GM12878 (cell line): ENCODE measurements at regions not wholly inside any gene's neighbourhood (a gene's known extent, or its start where the extent isn't known, plus 50 kb on each side); places are given as distances from the start of the nearest gene placed in this dataset.

Source experiments
- ATAC-seq: fragments of 200-7000 bp; cut with Tn5 transposase; 3 replicates; pipeline ENCODE4 v1.9.1; 2020; ENCODE audit warnings: mild to moderate bottlenecking, moderate library complexity
- BruUV-seq: library from RNA; stranded (reverse); fragments of 400-500 nt; replicated peaks from 2 replicates; lab custom pipeline; 2021; lab: Mats Ljungman, UMichigan
- CTCF ChIA-PET: fragments of 300-600 bp; sonication (Branson Sonifier 250); formaldehyde crosslinking; extraction: SDS; loops from one replicate; lab custom pipeline; 2021; ENCODE audit warnings: inconsistent platforms; lab: Yijun Ruan, JAX
- POLR2A ChIA-PET: fragments of 350-600 bp; formaldehyde crosslinking; extraction: SDS; loops from one replicate; lab custom pipeline; 2021; ENCODE audit warnings: inconsistent platforms; lab: Charles Lee
- RAD21 ChIA-PET: fragments of 300-600 bp; sonication (Branson Sonifier 250); formaldehyde crosslinking; loops from one replicate; lab custom pipeline; 2023; ENCODE audit warnings: antibody characterized with exemption; ENCODE audit not compliant: unreplicated experiment; lab: Charles Lee
- SMC1A ChIA-PET: fragments of 300-600 bp; sonication (Branson Sonifier 250); formaldehyde crosslinking; loops from one replicate; lab custom pipeline; 2023; ENCODE audit not compliant: unreplicated experiment, uncharacterized antibody; lab: Charles Lee
- DNase-seq: peaks from one replicate; pipeline ENCODE4 v3.0.0-alpha.2; 2011; ENCODE audit warnings: low read depth, low spot score
- FAIRE-seq: peaks from 3 replicates; lab custom pipeline; 2011; peaks lifted over from hg19 to GRCh38; lab: Jason Lieb, UNC
- H2AFZ ChIP-seq: 2 replicates; pipeline ENCODE4 v1.6.0; 2011; ENCODE audit warnings: low read depth, low read length, control low read depth; ENCODE audit not compliant: control insufficient read depth
- H3K27ac ChIP-seq: 2 replicates; pipeline ENCODE4 v1.5.1; 2011; ENCODE audit warnings: control low read depth; ENCODE audit not compliant: control insufficient read depth, insufficient read depth
- H3K27me3 ChIP-seq, 2 experiments: replicated peaks in 1 of 2; 2 replicates each; pipeline versions ENCODE4 v1.6.0 to v1.6.1; 2011; ENCODE audit warnings: low read length in 1 of 2; ENCODE audit not compliant: control insufficient read depth in 2 of 2, insufficient read depth in 2 of 2
- H3K36me3 ChIP-seq, 2 experiments: 2 replicates each; pipeline ENCODE4 v1.5.1; 2011; ENCODE audit warnings: low read length in 1 of 2; ENCODE audit not compliant: control insufficient read depth in 2 of 2, insufficient read depth in 2 of 2
- H3K4me1 ChIP-seq: 2 replicates; pipeline ENCODE4 v1.6.1; 2011; ENCODE audit warnings: mild to moderate bottlenecking, low read length, moderate library complexity, mixed read lengths; ENCODE audit not compliant: control insufficient read depth, insufficient read depth
- H3K4me2 ChIP-seq: 2 replicates; pipeline ENCODE4 v1.6.0; 2011; ENCODE audit warnings: control low read depth; ENCODE audit not compliant: control insufficient read depth, insufficient read depth
- H3K4me3 ChIP-seq: fragments of 200-600 bp; sonication (generic); 2 replicates; pipeline ENCODE4 v1.5.1; 2016
- H3K79me2 ChIP-seq: 2 replicates; pipeline ENCODE4 v1.6.0; 2011; ENCODE audit warnings: low read length; ENCODE audit not compliant: control insufficient read depth, insufficient read depth
- H3K9ac ChIP-seq: 2 replicates; pipeline ENCODE4 v1.8.0; 2011; ENCODE audit warnings: low read length, control low read depth, mixed read lengths; ENCODE audit not compliant: control insufficient read depth, insufficient read depth
- H3K9me3 ChIP-seq: replicated peaks from 3 replicates; pipeline ENCODE4 v1.5.1; 2011; ENCODE audit warnings: mild to moderate bottlenecking, low read length; ENCODE audit not compliant: control insufficient read depth, insufficient read depth
- H4K20me1 ChIP-seq: 2 replicates; pipeline ENCODE4 v1.6.0; 2011; ENCODE audit not compliant: control insufficient read depth, insufficient read depth
- GATAD2B ChIP-seq: fragments of 450-650 bp; conservative IDR thresholded peaks from 2 replicates; pipeline ENCODE4 v1.6.1; 2017; ENCODE audit warnings: low read depth, mild to moderate bottlenecking, moderate library complexity
- NFYA ChIP-seq: IDR thresholded peaks from 2 replicates; pipeline ENCODE4 v1.6.1; 2011; ENCODE audit warnings: low read depth, mild to moderate bottlenecking, low read length, improper control_type of control experiment, borderline replicate concordance
- NR2C1 ChIP-seq: fragments of 450-650 bp; IDR thresholded peaks from 2 replicates; pipeline ENCODE4 v1.6.1; 2017; ENCODE audit warnings: antibody characterized with exemption, mild to moderate bottlenecking, moderate library complexity
- NR2F1 ChIP-seq: fragments of 450-650 bp; conservative IDR thresholded peaks from 2 replicates; pipeline ENCODE4 v1.6.1; 2017; ENCODE audit warnings: mild to moderate bottlenecking
- RUNX3 ChIP-seq: IDR thresholded peaks from 2 replicates; pipeline ENCODE4 v1.6.1; 2012; ENCODE audit warnings: low read length, inconsistent platforms
- TCF12 ChIP-seq: IDR thresholded peaks from 2 replicates; pipeline ENCODE4 v1.6.1; 2011; ENCODE audit warnings: low read depth, mild to moderate bottlenecking, low read length
- ZNF384 ChIP-seq: IDR thresholded peaks from 2 replicates; pipeline ENCODE4 v1.6.1; 2012; ENCODE audit warnings: low read depth, mild to moderate bottlenecking, low read length, improper control_type of control experiment, borderline replicate concordance
- WGBS: methylation state at CpG from one replicate; pipeline ENCODE4 v1.1.6; 2016; ENCODE audit warnings: low lambda C conversion rate; ENCODE audit not compliant: insufficient replicate concordance, insufficient coverage; ENCODE audit errors: missing lambda C conversion rate; 5-methylcytosine and 5-hydroxymethylcytosine counted together
- in situ Hi-C: fragments of 300-500 bp; cut with MboI; formaldehyde crosslinking; loops from 9 replicates; pipeline ENCODE4 v1.14.3; 2018; ENCODE audit warnings: mixed read lengths
- intact Hi-C: fragments of 100-400 bp; cut with micrococcal nuclease; formaldehyde crosslinking; loops from one replicate; pipeline ENCODE4 v1.14.2; 2022; ENCODE audit not compliant: unreplicated experiment
- TF ChIP-seq, protein P1 (sequence below): fragments of 450-650 bp; IDR thresholded peaks from 2 replicates; pipeline ENCODE4 v1.6.1; 2016; ENCODE audit warnings: mild to moderate bottlenecking
- TF ChIP-seq, protein P2 (sequence below): fragments of 450-650 bp; IDR thresholded peaks from 2 replicates; pipeline ENCODE4 v1.6.1; 2014; ENCODE audit warnings: mild to moderate bottlenecking

DNA sequence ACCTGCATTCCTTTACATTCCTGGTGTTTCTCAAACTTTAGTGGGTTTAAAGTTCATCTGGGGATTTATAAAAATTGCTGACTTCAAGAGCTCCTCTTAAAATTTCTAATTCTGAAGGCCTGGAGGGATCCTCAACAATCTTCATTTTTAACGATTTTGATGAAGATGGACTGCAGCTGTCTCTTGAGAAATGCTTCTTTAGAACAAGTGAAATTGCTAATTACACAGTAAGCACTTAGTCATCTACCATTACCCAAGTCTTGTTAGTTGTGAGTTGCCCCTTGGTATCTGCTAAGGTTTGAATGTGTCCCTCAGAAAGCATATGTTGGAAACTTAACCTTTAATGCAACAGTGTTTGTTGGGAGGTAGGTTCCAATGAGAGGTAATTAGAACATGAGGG is 163.7 kb downstream of the LTN1 start:
- no peaks in the 10 kb centered on the region; the same call in 2 of the 3 replicates for H3K9me3 ChIP-seq
- DNase-seq (no peak), ATAC-seq (no peak), FAIRE-seq (no peak)
- no peak overlapping the region for H3K4me2 ChIP-seq
- no peak overlapping the region for H3K4me3 ChIP-seq
- SMC1A ChIA-PET: no interaction called here
- no peak overlapping the region for H2AFZ ChIP-seq
- no peaks in the 10 kb centered on the region for H3K27me3 ChIP-seq
- intact Hi-C loops (no loop called here), in situ Hi-C loops (no loop called here)
- no peaks in the 10 kb centered on the region for H4K20me1 ChIP-seq
- TF ChIP-seq NR2F1: no peak
- no peak for TF ChIP-seq RUNX3
- TF ChIP-seq NFYA: no peak
- no peak for TF ChIP-seq TCF12
- no peak for TF ChIP-seq GATAD2B
- TF ChIP-seq, protein P1, sequence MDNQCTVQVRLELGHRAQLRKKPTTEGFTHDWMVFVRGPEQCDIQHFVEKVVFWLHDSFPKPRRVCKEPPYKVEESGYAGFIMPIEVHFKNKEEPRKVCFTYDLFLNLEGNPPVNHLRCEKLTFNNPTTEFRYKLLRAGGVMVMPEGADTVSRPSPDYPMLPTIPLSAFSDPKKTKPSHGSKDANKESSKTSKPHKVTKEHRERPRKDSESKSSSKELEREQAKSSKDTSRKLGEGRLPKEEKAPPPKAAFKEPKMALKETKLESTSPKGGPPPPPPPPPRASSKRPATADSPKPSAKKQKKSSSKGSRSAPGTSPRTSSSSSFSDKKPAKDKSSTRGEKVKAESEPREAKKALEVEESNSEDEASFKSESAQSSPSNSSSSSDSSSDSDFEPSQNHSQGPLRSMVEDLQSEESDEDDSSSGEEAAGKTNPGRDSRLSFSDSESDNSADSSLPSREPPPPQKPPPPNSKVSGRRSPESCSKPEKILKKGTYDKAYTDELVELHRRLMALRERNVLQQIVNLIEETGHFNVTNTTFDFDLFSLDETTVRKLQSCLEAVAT: no peak
- TF ChIP-seq ZNF384: no peak
- TF ChIP-seq, protein P2, sequence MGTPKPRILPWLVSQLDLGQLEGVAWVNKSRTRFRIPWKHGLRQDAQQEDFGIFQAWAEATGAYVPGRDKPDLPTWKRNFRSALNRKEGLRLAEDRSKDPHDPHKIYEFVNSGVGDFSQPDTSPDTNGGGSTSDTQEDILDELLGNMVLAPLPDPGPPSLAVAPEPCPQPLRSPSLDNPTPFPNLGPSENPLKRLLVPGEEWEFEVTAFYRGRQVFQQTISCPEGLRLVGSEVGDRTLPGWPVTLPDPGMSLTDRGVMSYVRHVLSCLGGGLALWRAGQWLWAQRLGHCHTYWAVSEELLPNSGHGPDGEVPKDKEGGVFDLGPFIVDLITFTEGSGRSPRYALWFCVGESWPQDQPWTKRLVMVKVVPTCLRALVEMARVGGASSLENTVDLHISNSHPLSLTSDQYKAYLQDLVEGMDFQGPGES: no peak
- no peak for TF ChIP-seq NR2C1
- no peak overlapping the region for H3K9ac ChIP-seq
- POLR2A ChIA-PET: no interaction called here
- no TSS peak for BruUV-seq
- H3K4me1 ChIP-seq: no peaks in the 10 kb centered on the region
- WGBS: 4% methylated on average over 1 of the region's 1 CpG
- CTCF ChIA-PET: interaction anchor here (1.0 kb wide), 1 partner anchor 110 kb away, joined by 4 read pairs; no protein-coding TSS in a partner anchor
- RAD21 ChIA-PET: no interaction called here
- H3K27ac ChIP-seq: no peak overlapping the region
- H3K36me3 ChIP-seq: no peaks in the 10 kb centered on the region
- H3K79me2 ChIP-seq: no peaks in the 10 kb centered on the region
